CD8-positive, alpha-beta memory T cell (primary cell): ENCODE measurements at regions not wholly inside any gene's neighbourhood (a gene's known extent, or its start where the extent isn't known, plus 50 kb on each side); places are given as distances from the start of the nearest gene placed in this dataset.

ENCODE experiments used
- CTCF ChIA-PET: fragments of 350-600 bp; sonication (Branson Sonifier 250); formaldehyde crosslinking; loops from one replicate; lab custom pipeline; 2021; ENCODE audit warnings: antibody characterized with exemption; lab: Charles Lee
- POLR2A ChIA-PET: fragments of 350-600 bp; sonication (Branson Sonifier 250); formaldehyde crosslinking; loops from one replicate; lab custom pipeline; 2021; ENCODE audit warnings: antibody characterized with exemption; lab: Charles Lee
- DNase-seq, 5 donors: peaks; one replicate each; pipeline versions ENCODE4 v3.0.0 to v3.0.0-alpha.2; 2020 to 2022; ENCODE audit warnings: mixed read lengths in 1 of 5
- H3K27ac ChIP-seq: one replicate; pipeline ENCODE4 v1.7.0; 2013; ENCODE audit warnings: low read depth, mild to moderate bottlenecking, low read length, moderate library complexity
- H3K27me3 ChIP-seq: 2 replicates; pipeline ENCODE4 v1.7.0; 2013; ENCODE audit warnings: low read length, mild to moderate bottlenecking; ENCODE audit not compliant: insufficient read depth, poor library complexity, severe bottlenecking
- H3K36me3 ChIP-seq: 2 replicates; pipeline ENCODE4 v1.7.0; 2013; ENCODE audit warnings: mild to moderate bottlenecking, low read length, moderate library complexity; ENCODE audit not compliant: insufficient read depth
- H3K4me1 ChIP-seq: 2 replicates; pipeline ENCODE4 v1.7.0; 2013; ENCODE audit warnings: mild to moderate bottlenecking, low read length, moderate library complexity; ENCODE audit not compliant: insufficient read depth
- H3K4me3 ChIP-seq: 2 replicates; pipeline ENCODE4 v1.7.0; 2013; ENCODE audit warnings: mild to moderate bottlenecking, low read length
- H3K9me3 ChIP-seq: 2 replicates; pipeline ENCODE4 v1.7.0; 2013; ENCODE audit warnings: mild to moderate bottlenecking, low read length
- H3K27ac Mint-ChIP-seq, 8 donors: one replicate each; pipeline ENCODE4 v1.8.0; 2020 to 2021; ENCODE audit warnings: mixed read lengths in 8 of 8, mild to moderate bottlenecking in 6 of 8, inconsistent platforms in 3 of 8, moderate library complexity in 3 of 8
- H3K27me3 Mint-ChIP-seq, 2 donors: one replicate each; pipeline ENCODE4 v1.8.0; 2020 to 2021; ENCODE audit warnings: mixed read lengths in 2 of 2, mild to moderate bottlenecking in 1 of 2, moderate library complexity in 1 of 2
- H3K36me3 Mint-ChIP-seq, 3 donors: one replicate each; pipeline ENCODE4 v1.8.0; 2020 to 2021; ENCODE audit warnings: mixed read lengths in 3 of 3, inconsistent platforms in 1 of 3, mild to moderate bottlenecking in 1 of 3
- H3K4me1 Mint-ChIP-seq, 3 donors: one replicate each; pipeline ENCODE4 v1.8.0; 2020 to 2021; ENCODE audit warnings: mixed read lengths in 3 of 3, inconsistent platforms in 1 of 3, mild to moderate bottlenecking in 1 of 3
- H3K4me3 Mint-ChIP-seq, 7 donors: one replicate each; pipeline ENCODE4 v1.8.0; 2020 to 2021; ENCODE audit warnings: mixed read lengths in 7 of 7, mild to moderate bottlenecking in 6 of 7, moderate library complexity in 4 of 7, inconsistent platforms in 2 of 7
- H3K9me3 Mint-ChIP-seq, 5 donors: one replicate each; pipeline ENCODE4 v1.8.0; 2020 to 2022; ENCODE audit warnings: mixed read lengths in 5 of 5, mild to moderate bottlenecking in 3 of 5, moderate library complexity in 2 of 5, inconsistent platforms in 1 of 5

DNA sequence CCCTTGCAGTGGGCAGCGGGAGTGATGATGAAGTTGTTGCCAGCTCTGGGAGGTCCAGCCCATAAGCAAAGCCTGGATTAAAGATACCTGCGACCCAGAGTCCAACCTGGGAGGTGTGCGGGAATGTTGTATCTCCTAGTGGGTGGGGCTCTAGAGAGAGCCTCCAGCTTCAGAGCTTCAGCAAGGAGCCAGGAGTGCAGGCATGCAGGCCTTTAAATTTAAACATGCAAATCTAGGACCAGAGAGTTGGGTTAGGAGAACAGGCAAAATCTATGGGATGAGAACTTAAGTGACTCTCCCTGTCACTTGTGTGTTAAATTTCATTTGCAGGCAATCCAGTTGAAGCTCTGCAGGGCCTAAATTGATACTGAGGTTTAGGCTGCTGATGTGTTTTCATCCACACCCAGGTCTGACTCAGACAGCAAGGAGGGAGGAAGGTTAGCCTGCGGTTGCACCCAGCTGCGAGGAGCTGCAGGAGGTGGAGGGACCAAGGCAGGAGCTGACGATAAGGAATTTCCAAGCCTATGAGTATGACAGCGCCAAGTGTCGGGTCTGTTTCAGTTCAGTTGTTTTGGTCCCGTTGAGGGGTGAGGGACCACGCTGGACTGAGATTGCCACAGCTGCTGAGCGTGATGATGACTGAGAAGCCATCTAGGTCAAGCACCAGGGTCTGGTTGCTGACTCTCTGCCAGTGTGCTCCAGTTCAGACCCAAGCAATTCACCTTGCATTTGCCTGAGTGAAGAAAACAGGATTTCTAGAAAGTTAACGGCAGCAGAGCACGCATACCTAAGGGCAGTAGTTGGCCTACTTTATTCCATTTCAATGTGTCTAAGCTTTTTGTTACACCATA lies 243.0 kb downstream of the ICE1 start:
- POLR2A ChIA-PET, result no interaction called here
- no peak overlapping the region for H3K4me3 Mint-ChIP-seq
- CTCF ChIA-PET, result interaction anchor here (1.4 kb wide), 1 partner anchor 23 kb away, joined by 3 read pairs; no protein-coding TSS in a partner anchor

DNA sequence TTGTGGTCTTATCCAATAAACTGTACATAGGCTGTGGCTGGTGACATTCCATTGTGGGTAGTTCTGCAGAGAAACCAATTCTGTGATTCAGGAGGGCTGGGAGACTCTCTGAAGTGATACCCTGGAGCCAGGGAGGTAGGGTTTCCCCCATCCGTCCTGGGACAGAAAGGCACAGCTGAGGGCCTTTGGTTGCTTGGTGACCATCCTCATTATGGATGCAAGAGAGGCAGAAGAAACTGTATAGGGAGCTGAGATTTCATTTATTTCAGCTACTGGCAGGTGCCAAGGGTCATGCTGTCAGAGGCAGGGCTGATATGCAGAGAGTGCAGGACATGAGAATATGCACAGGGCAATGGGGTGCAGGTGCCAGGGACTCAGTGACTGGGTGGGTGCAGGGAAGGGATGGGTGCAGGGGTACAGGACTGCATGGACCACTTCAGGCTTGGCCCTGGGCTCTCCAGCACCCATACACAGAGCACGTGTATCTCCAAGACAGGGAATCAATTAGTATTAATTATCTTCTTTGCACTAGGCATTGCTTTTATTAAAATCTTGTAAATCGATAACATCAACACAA lies 236.5 kb downstream of the ICE1 start:
- no peaks in the 10 kb centered on the region for H3K4me1 ChIP-seq
- no peak overlapping the region for H3K4me3 ChIP-seq
- H3K27me3 ChIP-seq, result no peaks in the 10 kb centered on the region
- H3K9me3 ChIP-seq, result no peaks in the 10 kb centered on the region
- ChIA-PET CTCF (no interaction called here), POLR2A (no interaction called here)
- Mint-ChIP-seq H3K27me3 (peaks cover 15 to 36% of the 10 kb centered on the region in 2 donors), H3K27ac (no peak overlapping the region), H3K4me3 (no peak overlapping the region), H3K36me3 (no peaks in the 10 kb centered on the region), H3K4me1 (no peaks in the 10 kb centered on the region), H3K9me3 (peaks cover 0 to 3% (median 0%) of the 10 kb centered on the region in 5 donors)
- no peak overlapping the region for H3K27ac ChIP-seq
- no peaks in the 10 kb centered on the region for H3K36me3 ChIP-seq
- no peak for DNase-seq

More for the DNA sequence above, 243.0 kb downstream of the ICE1 start:
- no peak overlapping the region for H3K27ac ChIP-seq
- Mint-ChIP-seq H3K27ac (no peak overlapping the region), H3K4me1 (no peaks in the 10 kb centered on the region), H3K27me3 (peaks cover 5 to 12% of the 10 kb centered on the region in 2 donors), H3K36me3 (no peaks in the 10 kb centered on the region), H3K9me3 (no peaks in the 10 kb centered on the region)
- no peaks in the 10 kb centered on the region for H3K27me3 ChIP-seq
- no peaks in the 10 kb centered on the region for H3K9me3 ChIP-seq
- H3K4me3 ChIP-seq, result no peak overlapping the region
- no peaks in the 10 kb centered on the region for H3K36me3 ChIP-seq
- no peak for DNase-seq
- no peaks in the 10 kb centered on the region for H3K4me1 ChIP-seq

DNA sequence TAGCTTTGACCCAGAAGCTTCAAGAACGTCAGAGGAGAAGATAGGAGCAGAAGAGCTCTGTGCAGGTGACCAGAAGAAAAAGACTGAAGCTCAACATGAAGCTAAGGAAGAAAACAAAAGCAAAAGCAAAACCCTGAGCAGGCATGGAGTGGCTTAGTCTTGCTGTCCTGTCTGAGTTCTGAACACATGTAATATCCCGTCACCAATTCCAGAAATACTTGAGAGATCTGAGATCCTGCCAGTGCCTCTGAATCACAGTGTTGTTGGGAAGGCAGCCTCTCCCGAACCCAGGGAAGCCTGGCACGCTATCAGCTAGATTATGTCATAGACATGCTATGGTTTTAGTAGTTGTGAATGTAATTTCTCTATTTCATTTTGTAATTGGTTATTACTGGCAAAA lies 235.7 kb downstream of the ICE1 start:
- no peaks in the 10 kb centered on the region for H3K36me3 Mint-ChIP-seq
- Histone ChIP-seq H3K27ac (no peak overlapping the region), H3K9me3 (no peaks in the 10 kb centered on the region), H3K4me3 (no peak overlapping the region), H3K36me3 (no peaks in the 10 kb centered on the region), H3K27me3 (no peaks in the 10 kb centered on the region), H3K4me1 (no peaks in the 10 kb centered on the region)
- peaks cover 15 to 36% of the 10 kb centered on the region in 2 donors for H3K27me3 Mint-ChIP-seq
- no peak for DNase-seq
- H3K27ac Mint-ChIP-seq, result no peak overlapping the region
- no peaks in the 10 kb centered on the region for H3K4me1 Mint-ChIP-seq
- peaks cover 0 to 3% (median 0%) of the 10 kb centered on the region in 5 donors for H3K9me3 Mint-ChIP-seq
- no peak overlapping the region for H3K4me3 Mint-ChIP-seq
- CTCF ChIA-PET, result no interaction called here
- POLR2A ChIA-PET, result no interaction called here

GRCh38 chr5:5652181-5652580 lies 229.7 kb downstream of the ICE1 start:
- no peak overlapping the region for H3K27ac ChIP-seq
- H3K4me1 ChIP-seq, result no peaks in the 10 kb centered on the region
- Mint-ChIP-seq H3K9me3 (peaks cover 0 to 3% (median 0%) of the 10 kb centered on the region in 5 donors), H3K4me3 (no peak overlapping the region), H3K27me3 (peaks cover 14 to 25% of the 10 kb centered on the region in 2 donors), H3K27ac (no peak overlapping the region), H3K4me1 (no peaks in the 10 kb centered on the region), H3K36me3 (no peaks in the 10 kb centered on the region)
- POLR2A ChIA-PET, result no interaction called here
- DNase-seq, result no peak
- H3K4me3 ChIP-seq, result no peak overlapping the region
- CTCF ChIA-PET, result no interaction called here
- no peaks in the 10 kb centered on the region for H3K9me3 ChIP-seq
- H3K27me3 ChIP-seq, result no peaks in the 10 kb centered on the region
- H3K36me3 ChIP-seq, result no peaks in the 10 kb centered on the region

GRCh38 chr5:5650949-5651348 lies 228.5 kb downstream of the ICE1 start:
- H3K36me3 ChIP-seq, result no peaks in the 10 kb centered on the region
- CTCF ChIA-PET, result no interaction called here
- Mint-ChIP-seq H3K4me1 (no peaks in the 10 kb centered on the region), H3K27me3 (peaks cover 8 to 14% of the 10 kb centered on the region in 2 donors), H3K36me3 (no peaks in the 10 kb centered on the region), H3K27ac (no peak overlapping the region), H3K9me3 (peaks cover 0 to 2% (median 0%) of the 10 kb centered on the region in 5 donors), H3K4me3 (no peak overlapping the region)
- no peaks in the 10 kb centered on the region for H3K4me1 ChIP-seq
- H3K27ac ChIP-seq, result no peak overlapping the region
- no peak overlapping the region for H3K4me3 ChIP-seq
- DNase-seq, result no peak
- POLR2A ChIA-PET, result no interaction called here
- no peaks in the 10 kb centered on the region for H3K27me3 ChIP-seq
- no peaks in the 10 kb centered on the region for H3K9me3 ChIP-seq

GRCh38 chr5:5650242-5650641 lies 227.8 kb downstream of the ICE1 start:
- Mint-ChIP-seq H3K36me3 (no peaks in the 10 kb centered on the region), H3K4me1 (no peaks in the 10 kb centered on the region), H3K27me3 (peaks cover 4 to 10% of the 10 kb centered on the region in 2 donors), H3K4me3 (no peak overlapping the region), H3K27ac (no peak overlapping the region), H3K9me3 (no peaks in the 10 kb centered on the region)
- Histone ChIP-seq H3K4me3 (no peak overlapping the region), H3K4me1 (no peaks in the 10 kb centered on the region), H3K9me3 (no peaks in the 10 kb centered on the region), H3K27me3 (no peaks in the 10 kb centered on the region), H3K27ac (no peak overlapping the region), H3K36me3 (no peaks in the 10 kb centered on the region)
- CTCF ChIA-PET, result no interaction called here
- DNase-seq, result no peak
- POLR2A ChIA-PET, result no interaction called here

DNA sequence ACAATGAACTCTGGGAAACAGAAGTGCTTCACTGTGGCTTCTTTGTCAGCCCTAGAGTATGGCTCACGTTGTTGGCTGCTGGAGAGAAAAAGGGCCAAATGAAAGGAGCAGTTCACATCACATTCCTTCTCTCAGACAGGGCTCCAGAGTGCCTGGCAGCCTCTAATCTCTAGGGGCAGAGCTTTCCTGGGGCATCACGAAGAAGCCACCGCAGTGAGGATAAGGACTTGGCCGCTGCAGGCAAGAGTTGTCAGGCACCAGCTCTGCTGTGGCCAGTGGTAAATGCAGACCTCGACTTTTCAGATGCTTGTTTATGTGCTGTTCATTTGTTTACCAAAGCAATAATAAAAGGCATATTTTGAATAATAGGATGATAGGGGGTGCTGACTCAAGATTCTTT lies 227.2 kb downstream of the ICE1 start:
- Histone ChIP-seq H3K9me3 (no peaks in the 10 kb centered on the region), H3K27ac (no peak overlapping the region), H3K4me1 (no peaks in the 10 kb centered on the region), H3K27me3 (no peaks in the 10 kb centered on the region), H3K36me3 (no peaks in the 10 kb centered on the region), H3K4me3 (no peak overlapping the region)
- no peak for DNase-seq
- Mint-ChIP-seq H3K36me3 (no peaks in the 10 kb centered on the region), H3K4me3 (no peak overlapping the region), H3K27me3 (peaks cover 3 to 5% of the 10 kb centered on the region in 2 donors), H3K27ac (no peak overlapping the region), H3K9me3 (no peaks in the 10 kb centered on the region), H3K4me1 (no peaks in the 10 kb centered on the region)
- ChIA-PET CTCF (no interaction called here), POLR2A (no interaction called here)

DNA sequence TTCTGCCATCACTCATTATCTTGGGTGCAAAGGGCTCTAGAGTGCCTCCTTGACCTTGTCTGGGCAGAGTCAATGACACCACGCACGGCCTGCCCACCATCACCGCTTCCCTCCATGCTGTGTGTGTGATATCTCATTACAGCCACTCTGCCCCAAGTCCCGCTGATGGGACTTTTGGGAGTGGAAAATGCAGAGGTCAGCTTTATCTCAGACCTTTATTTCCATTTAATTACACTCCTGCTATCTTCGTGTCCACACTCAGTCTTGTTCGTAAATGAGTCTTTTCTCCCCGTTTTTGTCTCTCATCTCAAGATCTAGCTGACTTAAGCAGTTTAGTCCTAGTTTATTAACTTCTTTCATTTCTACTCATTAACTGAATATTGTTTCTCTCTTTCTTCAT lies 226.2 kb downstream of the ICE1 start:
- no peaks in the 10 kb centered on the region for H3K36me3 ChIP-seq
- H3K4me3 ChIP-seq, result no peak overlapping the region
- Mint-ChIP-seq H3K9me3 (no peaks in the 10 kb centered on the region), H3K4me1 (no peaks in the 10 kb centered on the region), H3K36me3 (no peaks in the 10 kb centered on the region), H3K4me3 (no peak overlapping the region), H3K27ac (no peak overlapping the region), H3K27me3 (peaks cover 0 to 3% of the 10 kb centered on the region in 2 donors)
- ChIA-PET CTCF (no interaction called here), POLR2A (no interaction called here)
- no peaks in the 10 kb centered on the region for H3K27me3 ChIP-seq
- no peak overlapping the region for H3K27ac ChIP-seq
- no peaks in the 10 kb centered on the region for H3K4me1 ChIP-seq
- DNase-seq, result no peak
- no peaks in the 10 kb centered on the region for H3K9me3 ChIP-seq
